Panc1 (cell line): ENCODE measurements at regions not wholly inside any gene's neighbourhood (a gene's known extent, or its start where the extent isn't known, plus 50 kb on each side); places are given as distances from the start of the nearest gene placed in this dataset.

Experiments
- CTCF ChIP-seq: fragments of 450-650 bp; IDR thresholded peaks from 2 replicates; pipeline ENCODE4 v1.5.1; 2017; ENCODE audit warnings: mild to moderate bottlenecking
- POLR2AphosphoS5 ChIP-seq: IDR thresholded peaks from 2 replicates; pipeline ENCODE4 v1.6.1; 2012; ENCODE audit warnings: mild to moderate bottlenecking, low read depth, low read length, moderate library complexity

- TF ChIP-seq CTCF = no peak
- TF ChIP-seq POLR2AphosphoS5 = no peak
Measured at GRCh38 chrX:147343467-147343866, 528.9 kb upstream of the CXorf51A start.
